ENCODE measurements at regions not wholly inside any gene's neighbourhood (a gene's known extent, or its start where the extent isn't known, plus 50 kb on each side); places are given as distances from the start of the nearest gene placed in this dataset.

DNA sequence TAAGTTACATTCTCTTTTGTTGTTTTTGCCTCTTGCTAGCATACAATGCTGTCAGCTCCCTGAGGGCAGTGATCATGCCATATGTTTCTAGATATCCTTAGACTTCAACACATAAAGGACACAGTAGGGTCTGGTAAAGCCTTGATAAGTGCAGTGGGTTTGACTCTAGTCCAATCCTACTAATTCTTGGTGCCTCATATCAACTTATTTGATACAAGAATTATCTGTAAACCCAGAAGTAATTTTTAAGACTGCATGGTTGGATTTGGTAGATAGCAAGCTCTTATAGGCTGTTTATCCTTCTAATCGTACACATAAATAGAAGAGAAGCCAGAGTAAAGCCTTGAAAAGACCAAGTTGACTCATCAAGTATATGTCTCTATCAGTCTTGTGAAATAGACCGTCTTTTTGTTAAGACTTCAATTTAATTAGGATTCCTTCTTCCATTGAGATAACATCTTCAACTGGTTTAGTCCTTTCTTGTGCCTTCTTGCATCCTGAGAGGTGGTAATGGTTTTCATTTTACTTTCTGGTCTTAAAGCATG, 265.6 kb upstream of the CDIN1 start:
- FAIRE-seq, result peak; percentile 65
- DNase-seq (ENCODE audit: insufficient read length, low spot score), result no peak
- no peak for TF ChIP-seq POLR2A (IDR thresholded peaks at IDR 0.05; ENCODE audit: low read depth, low read length)

DNA sequence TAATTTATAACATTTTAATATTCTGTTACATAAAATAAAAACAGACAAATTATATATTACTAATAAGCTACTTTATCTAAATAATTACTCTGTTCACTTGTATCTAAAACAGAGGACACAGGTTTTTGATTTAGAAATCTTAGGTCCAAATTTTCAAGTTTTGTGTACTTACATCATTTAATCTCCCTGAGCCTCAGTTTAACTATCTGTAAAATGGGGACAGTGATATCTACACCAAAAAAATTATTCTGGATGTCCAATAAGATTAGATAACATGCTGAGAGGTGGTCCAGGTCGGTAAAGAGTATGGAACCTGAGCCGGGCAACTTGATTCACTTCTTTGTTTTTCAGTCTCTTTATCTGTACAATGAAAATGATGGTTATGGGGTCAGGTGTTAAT, 263.8 kb upstream of the CDIN1 start:
- DNase-seq (ENCODE audit: insufficient read length, low spot score) (no peak), FAIRE-seq (no peak)
- no peak for TF ChIP-seq POLR2A (IDR thresholded peaks at IDR 0.05; ENCODE audit: low read depth, low read length)

DNA sequence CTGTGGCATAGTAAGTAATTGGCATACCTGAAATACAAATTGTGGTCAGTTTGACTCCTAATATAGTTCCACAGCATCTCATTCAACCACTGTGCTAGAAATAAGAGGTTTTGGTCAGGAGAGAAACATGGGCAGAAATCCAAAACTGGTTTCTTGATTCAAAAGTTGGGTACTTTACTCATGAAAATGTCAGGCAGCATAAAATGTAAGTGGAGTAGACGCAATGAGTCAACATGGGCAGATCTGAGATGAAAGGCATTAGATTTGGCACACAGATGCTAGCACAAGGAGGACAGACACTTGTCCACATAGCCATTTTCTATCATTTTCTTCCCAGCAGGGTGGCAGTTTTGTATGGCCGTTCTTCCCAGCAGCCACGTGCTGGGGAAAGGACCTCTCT, 255.8 kb upstream of the CDIN1 start:
- DNase-seq (ENCODE audit: insufficient read length, low spot score), result no peak
- peak; percentile 80 for FAIRE-seq
- TF ChIP-seq POLR2A (IDR thresholded peaks at IDR 0.05; ENCODE audit: low read depth, low read length), result no peak

DNA sequence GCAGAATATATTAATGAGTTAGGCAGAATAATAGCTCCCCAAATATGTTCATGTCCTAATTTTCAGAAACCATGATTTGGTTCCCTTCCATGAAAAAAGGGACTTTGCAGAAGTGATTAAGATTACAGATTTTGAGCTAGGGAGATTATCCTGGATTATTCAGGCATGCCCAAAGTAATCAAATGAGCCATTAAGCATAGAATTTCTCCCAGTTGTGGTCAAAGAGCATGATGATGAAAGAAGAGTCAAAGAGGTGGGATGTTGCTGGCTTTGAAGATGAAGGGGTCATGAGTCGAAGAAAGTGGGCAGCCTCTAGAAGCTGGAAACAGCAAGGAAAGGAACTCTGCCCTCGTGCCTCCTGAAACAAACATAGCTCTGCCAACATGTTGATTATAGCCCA, 254.2 kb upstream of the CDIN1 start:
- no peak for TF ChIP-seq POLR2A (IDR thresholded peaks at IDR 0.05; ENCODE audit: low read depth, low read length)
- DNase-seq (ENCODE audit: insufficient read length, low spot score) (no peak), FAIRE-seq (no peak)

DNA sequence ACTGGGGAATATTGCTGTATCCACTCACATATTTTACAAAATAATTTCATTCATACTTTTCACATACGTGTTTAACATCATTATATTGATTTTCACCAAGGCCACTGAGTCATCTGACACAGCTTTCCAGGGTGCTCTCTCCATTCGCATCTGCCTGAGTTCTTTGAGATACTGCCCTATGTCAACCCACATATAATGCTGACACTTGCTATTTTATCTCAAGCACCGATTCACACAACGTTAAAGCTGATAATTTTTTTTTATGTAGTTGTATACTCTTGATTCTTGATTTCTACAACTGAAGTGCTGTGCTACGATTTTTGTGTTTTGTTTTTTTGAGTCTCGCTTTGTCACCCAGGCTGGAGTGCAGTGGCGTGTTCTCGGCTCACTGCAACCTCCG, 249.8 kb upstream of the CDIN1 start:
- DNase-seq (ENCODE audit: insufficient read length, low spot score) (no peak), FAIRE-seq (no peak)
- TF ChIP-seq POLR2A (IDR thresholded peaks at IDR 0.05; ENCODE audit: low read depth, low read length), result no peak

DNA sequence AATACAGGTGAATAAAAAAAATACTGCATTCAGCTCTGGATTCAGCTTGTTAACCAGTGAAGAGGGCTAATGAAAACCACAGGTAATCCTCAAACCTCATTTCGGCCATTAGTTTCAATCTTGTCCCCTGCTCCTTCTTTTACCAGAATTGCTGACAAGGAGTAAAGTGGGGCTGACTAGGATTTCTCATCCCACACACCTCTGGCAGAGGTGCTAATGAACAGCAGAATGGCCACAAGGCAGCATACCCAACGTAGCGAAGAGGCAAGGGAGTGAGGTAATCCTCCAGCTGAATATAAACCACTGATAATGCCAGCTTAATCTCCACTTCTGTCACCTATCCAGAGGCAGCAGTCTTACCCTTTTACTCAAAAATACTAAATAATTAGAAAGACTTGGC, 248.8 kb upstream of the CDIN1 start:
- no peak for TF ChIP-seq POLR2A (IDR thresholded peaks at IDR 0.05; ENCODE audit: low read depth, low read length)
- FAIRE-seq, result peak; percentile 61
- no peak for DNase-seq (ENCODE audit: insufficient read length, low spot score)

DNA sequence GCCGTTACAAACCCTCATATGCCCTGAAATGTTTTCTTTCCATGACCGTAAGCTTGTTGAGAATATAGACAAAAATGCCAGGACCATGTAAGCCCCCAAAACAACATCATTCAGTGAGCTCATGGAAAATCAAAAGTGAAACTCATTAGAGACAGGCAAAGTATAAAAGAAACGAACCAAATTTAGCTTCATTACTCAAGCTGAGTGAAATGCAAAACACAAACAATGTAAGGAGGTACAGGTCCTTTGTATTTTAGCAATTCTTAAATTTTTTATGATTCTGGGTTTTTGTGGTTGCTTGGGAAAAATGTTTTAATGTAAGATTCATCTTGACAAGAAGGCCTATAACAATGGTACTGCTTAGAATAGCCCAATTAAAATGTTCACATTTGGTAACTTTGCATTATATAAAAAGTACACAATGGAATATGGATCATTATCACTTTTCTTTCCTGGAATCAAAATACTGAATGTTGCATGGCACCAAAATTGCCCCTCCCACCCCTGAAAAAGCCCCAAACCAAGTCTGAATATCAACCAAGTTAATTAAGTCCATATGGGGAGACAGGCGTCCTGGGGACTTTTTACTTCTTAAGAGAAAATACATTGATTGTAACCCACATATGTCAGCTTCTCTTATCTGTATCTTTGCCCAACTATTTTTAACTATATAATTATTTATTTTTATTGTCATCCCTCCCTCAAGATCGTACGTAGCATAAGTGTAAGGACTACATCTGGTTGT, 247.7 kb upstream of the CDIN1 start:
- DNase-seq (ENCODE audit: insufficient read length, low spot score) (no peak), FAIRE-seq (peak; percentile 62)
- TF ChIP-seq POLR2A (IDR thresholded peaks at IDR 0.05; ENCODE audit: low read depth, low read length), result no peak

DNA sequence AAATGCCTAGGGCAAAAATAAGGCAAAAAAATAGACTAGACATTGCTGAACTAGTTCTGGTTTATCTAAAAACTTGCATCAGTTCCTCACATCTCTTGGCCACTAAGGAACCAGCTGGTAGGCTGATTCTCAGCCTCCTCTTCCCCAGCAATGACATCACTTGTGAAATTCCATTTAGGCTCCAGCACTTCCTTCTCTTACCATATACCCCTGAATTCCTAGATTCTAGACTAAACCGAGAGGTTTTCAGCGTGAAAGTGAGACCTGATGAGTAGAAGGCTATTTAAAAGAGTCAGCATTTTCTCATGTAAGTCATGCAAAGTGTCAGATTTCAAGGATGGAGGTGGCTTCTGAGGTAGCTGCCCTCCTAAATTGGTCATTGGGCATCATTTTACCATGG, 247.1 kb upstream of the CDIN1 start:
- no peak for TF ChIP-seq POLR2A (IDR thresholded peaks at IDR 0.05; ENCODE audit: low read depth, low read length)
- no peak for DNase-seq (ENCODE audit: insufficient read length, low spot score)
- FAIRE-seq, result peak; percentile 91

DNA sequence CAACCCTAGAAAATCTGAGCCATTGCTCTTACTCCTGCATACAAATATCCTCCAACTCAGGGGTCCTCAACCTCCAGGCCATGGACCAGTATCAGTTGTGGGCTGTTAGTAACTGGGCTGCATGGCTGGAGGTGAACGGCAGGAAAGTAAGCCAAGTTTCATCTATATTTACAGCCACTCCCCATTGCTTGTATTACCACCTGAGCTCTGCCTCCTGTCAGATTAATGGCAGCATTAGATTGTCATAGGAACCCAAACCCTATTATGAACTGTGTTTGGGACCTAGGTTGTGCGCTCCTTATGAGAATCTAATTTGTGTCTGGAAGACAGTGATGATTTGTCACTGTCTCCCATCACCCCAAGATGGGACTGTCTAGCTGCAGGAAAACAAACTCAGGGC, 246.5 kb upstream of the CDIN1 start:
- DNase-seq (ENCODE audit: insufficient read length, low spot score) (no peak), FAIRE-seq (no peak)
- TF ChIP-seq POLR2A (IDR thresholded peaks at IDR 0.05; ENCODE audit: low read depth, low read length), result no peak

DNA sequence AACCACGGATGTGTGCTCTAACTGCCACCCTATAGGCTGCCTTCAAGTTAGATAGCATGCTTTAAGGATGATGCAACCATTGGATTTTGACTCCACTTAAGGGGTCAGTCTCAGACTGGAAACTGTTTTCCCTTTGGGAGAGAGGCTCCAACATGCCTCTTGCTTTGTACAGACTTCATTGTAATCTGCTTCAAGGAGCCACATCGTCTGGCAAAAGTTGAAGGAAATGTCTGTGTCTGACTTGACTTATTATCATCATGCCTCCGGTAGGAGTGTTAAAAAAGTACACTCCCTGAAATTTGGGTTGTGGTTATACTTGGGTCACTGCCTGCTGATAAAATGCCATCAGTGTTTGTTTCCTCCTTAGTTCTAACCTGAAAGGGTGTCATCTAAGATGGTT, 245.4 kb upstream of the CDIN1 start:
- peak; percentile 90 for FAIRE-seq
- no peak for TF ChIP-seq POLR2A (IDR thresholded peaks at IDR 0.05; ENCODE audit: low read depth, low read length)
- DNase-seq (ENCODE audit: insufficient read length, low spot score), result no peak

DNA sequence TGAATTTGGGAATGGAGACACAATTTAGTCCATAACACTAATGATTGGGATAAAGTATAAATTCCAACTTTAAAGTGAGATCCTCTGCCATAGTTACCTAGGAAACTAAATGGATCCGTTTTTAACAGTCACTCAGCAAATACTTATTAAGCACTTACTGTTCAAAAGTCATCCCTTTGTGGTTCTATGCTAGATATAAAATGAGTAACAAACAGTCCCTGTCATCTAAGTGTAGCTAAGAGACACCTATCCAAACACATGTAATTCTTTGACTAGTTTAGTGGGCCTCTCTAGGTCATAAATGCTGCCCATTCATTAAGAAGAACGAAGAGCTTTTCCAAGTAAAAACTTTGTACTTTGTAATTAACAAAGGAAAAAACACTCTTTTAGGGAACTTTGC, 244.2 kb upstream of the CDIN1 start:
- FAIRE-seq (peak; percentile 23), DNase-seq (ENCODE audit: insufficient read length, low spot score) (no peak)
- TF ChIP-seq POLR2A (IDR thresholded peaks at IDR 0.05; ENCODE audit: low read depth, low read length), result no peak

DNA sequence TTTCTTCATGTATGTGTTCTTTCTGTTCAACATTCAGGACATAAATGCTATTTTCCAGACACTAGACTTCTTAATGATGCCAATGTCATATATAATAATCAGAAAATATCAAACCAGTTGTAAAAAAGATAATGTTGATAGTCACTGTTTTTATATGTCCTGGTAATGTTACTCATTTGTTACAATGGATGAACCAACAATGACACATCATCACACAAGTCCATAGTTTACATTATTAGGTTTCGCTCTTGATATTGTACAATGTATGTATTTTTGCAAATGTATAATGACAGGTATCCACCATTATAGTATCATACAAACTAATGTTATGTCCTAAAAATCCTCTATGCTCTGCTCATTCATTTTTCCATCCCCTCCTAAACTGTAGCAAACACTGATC, 243.8 kb upstream of the CDIN1 start:
- FAIRE-seq (peak; percentile 50), DNase-seq (ENCODE audit: insufficient read length, low spot score) (no peak)
- no peak for TF ChIP-seq POLR2A (IDR thresholded peaks at IDR 0.05; ENCODE audit: low read depth, low read length)

DNA sequence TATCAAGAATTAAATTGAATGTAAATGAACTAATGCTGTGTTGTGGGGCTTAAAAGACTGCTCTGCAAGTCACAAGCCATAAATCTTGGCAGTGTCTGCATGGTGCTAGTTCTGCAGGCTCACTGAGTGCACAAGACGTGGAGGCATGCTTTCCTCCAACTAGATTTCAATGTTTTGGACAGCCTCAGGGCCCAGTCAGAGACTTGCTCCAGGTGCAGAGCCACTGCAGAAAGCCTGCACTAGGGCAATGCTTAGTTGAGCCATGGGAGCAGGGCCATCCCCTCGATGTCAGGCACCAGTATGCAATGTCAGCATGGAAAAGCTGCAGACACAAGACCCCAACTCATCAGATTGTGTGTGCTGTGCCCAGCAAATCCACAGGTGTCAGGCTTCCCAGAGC, 234.5 kb upstream of the CDIN1 start:
- no peak for DNase-seq (ENCODE audit: insufficient read length, low spot score)
- FAIRE-seq, result peak; percentile 23
- TF ChIP-seq POLR2A (IDR thresholded peaks at IDR 0.05; ENCODE audit: low read depth, low read length), result no peak

DNA sequence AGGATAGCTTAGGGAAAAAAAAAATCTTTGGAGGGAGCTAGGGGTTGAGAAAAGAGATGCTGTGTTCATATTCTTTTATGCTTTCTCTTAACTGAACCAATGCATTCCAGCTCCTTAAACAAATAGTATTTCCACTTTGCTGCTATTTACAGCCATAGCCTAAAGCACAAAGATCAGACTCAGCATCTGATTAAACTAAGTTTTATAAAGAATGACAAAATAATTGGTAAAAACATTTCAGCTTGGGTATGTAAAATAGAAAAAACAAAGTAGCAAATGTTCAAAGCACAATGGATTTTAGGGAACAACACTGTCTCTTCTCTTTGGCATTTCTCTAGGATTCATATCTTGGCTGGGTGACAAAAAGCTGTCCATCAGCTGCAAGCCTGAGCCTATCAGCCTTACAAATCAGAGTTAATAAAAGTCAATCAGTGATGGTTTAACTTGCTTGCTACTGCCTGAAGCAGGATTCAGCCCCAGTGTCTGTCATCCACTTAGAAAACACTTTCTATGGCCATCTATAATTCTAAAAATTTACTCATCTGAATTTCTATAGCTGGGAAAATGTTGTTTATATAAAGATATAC, 232.1 kb upstream of the CDIN1 start:
- FAIRE-seq, result peak; percentile 78

DNA sequence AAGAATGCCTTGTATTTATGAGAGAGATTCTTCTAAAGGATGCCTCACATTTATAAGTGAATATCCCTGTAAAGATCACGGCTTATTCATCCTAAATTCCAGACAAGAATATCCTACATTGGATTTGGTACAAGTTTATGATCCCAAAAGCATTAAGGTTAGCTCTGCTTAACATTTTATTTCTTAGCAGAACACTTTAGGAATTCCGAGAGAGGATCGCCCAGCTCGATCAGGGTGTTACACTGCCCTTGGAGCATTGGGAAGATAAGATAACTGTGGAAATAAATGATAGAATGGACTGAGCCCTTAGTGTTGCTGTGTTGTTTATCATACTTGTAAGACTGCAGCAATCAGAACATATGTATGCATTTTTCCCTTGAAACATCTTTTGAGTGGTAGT, 223.0 kb upstream of the CDIN1 start:
- no peak for TF ChIP-seq POLR2A (IDR thresholded peaks at IDR 0.05; ENCODE audit: low read depth, low read length)
- no peak for DNase-seq (ENCODE audit: insufficient read length, low spot score)
- no peak for FAIRE-seq

More for the DNA sequence above, 232.1 kb upstream of the CDIN1 start:
- no peak for TF ChIP-seq POLR2A (IDR thresholded peaks at IDR 0.05; ENCODE audit: low read depth, low read length)
- DNase-seq (ENCODE audit: insufficient read length, low spot score), result no peak

All from H54 (cell line).